Peyer's patch (tissue), 4 donors: ENCODE measurements at regions not wholly inside any gene's neighbourhood (a gene's known extent, or its start where the extent isn't known, plus 50 kb on each side); places are given as distances from the start of the nearest gene placed in this dataset.
"Not testable (repeated sequence)": the region's sequence is repeated elsewhere in the genome, so short reads cannot be mapped to it uniquely, and the experiment has no call there.

Experiments
- DNase-seq, 3 donors: peaks; one replicate each; pipeline ENCODE4 v3.0.0-alpha.2; 2017 to 2019
- H3K27ac ChIP-seq, 4 donors: fragments of 200-600 bp; sonication (generic); one replicate each; pipeline ENCODE4 v1.5.1; 2016 to 2019
- H3K27me3 ChIP-seq, 2 donors: fragments of 200-600 bp; sonication (generic); one replicate each; pipeline ENCODE4 v1.5.1; 2019
- H3K36me3 ChIP-seq, 3 donors: fragments of 200-600 bp; sonication (generic); one replicate each; pipeline ENCODE4 v1.5.1; 2016 to 2019
- H3K4me1 ChIP-seq, 4 donors: fragments of 200-600 bp; sonication (generic); one replicate each; pipeline ENCODE4 v1.5.1; 2016 to 2019
- H3K4me3 ChIP-seq, 4 donors: fragments of 200-600 bp; sonication (generic); 1 replicate in 3 of 4; 2 replicates in 1 of 4; pipeline ENCODE4 v1.5.1; 2016 to 2019; ENCODE audit warnings: mild to moderate bottlenecking in 1 of 4
- H3K9me3 ChIP-seq, 4 donors: fragments of 200-600 bp; sonication (generic); one replicate each; pipeline ENCODE4 v1.5.1; 2016 to 2019; ENCODE audit warnings: mild to moderate bottlenecking in 1 of 4
- CTCF ChIP-seq, 6 experiments: fragments of 450-650 bp in 4 of 6; fragments of 200-600 bp in 2 of 6; sonication (generic) in 1 of 6; IDR thresholded peaks; one replicate each; pipeline ENCODE4 v1.5.1; 2017 to 2019; ENCODE audit warnings: antibody characterized with exemption in 6 of 6, mild to moderate bottlenecking in 3 of 6, moderate library complexity in 1 of 6
- POLR2A ChIP-seq, 2 donors: fragments of 450-650 bp; IDR thresholded peaks; one replicate each; pipeline ENCODE4 v1.5.1; 2017; ENCODE audit warnings: antibody characterized with exemption in 2 of 2, mild to moderate bottlenecking in 2 of 2, moderate library complexity in 2 of 2

DNA sequence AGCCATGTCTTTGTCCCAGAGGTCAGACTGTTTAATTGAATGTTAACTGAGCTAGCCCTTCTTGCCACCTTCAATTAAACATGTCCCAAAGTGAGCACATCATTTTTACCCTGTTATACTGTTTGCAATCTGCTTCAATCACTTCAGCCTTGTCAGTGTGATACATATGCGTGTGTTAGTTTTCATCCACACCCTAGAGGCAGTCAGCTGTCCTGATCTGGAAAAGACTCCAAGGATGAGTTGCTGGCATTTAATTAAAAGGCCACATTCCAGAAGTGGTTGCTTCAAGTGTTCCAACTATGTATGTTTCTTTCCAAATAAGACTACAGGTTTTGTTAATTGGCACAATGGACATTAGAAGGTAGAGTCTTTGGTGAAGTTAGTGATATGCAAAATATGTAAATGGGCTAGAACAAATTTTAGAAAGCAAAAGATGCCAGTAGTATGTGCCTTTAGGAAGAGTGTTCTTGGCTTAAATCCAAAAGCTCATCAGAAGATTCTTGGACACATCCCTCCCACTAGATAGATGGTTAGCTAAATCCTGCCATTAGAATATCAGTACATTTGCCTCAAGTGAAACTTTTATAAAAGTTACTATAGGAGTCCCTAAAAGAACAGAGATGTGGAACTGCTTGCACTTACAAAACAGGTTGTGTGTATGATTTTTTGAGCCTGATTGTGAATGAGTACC is 79.5 kb upstream of the SLIT2 start:
- no peak overlapping the region for H3K27ac ChIP-seq

DNA sequence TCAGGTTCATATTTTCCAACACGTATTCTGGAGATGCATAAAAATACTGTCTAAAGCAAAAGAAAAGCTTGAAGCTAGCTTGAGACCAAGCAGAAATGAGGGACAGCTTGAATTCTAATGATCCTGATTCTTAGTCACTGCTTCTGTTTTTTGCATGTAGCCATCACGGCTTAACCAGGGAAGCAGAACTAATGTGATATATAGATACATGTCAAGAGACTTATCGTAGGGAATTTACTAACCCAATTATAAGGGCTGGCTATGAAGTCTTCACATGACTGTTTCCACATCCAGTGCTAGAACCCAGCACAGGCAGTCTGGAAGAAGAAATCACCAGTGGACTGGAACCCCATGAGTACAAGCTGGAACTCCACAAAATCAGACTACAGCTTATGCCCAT is 85.2 kb upstream of the SLIT2 start:
- no peak for DNase-seq
- H3K36me3 ChIP-seq: no peaks in the 10 kb centered on the region
- no peak for TF ChIP-seq CTCF (IDR thresholded peaks at IDR 0.05)
- no peak for TF ChIP-seq POLR2A (IDR thresholded peaks at IDR 0.05)

More for the DNA sequence above, 79.5 kb upstream of the SLIT2 start:
- Histone ChIP-seq H3K27me3 (no peaks in the 10 kb centered on the region), H3K36me3 (no peaks in the 10 kb centered on the region), H3K9me3 (no peaks in the 10 kb centered on the region), H3K4me3 (no peak overlapping the region), H3K4me1 (no peaks in the 10 kb centered on the region)
- no peak for DNase-seq
- no peak for TF ChIP-seq CTCF (IDR thresholded peaks at IDR 0.05)
- no peak for TF ChIP-seq POLR2A (IDR thresholded peaks at IDR 0.05)

GRCh38 chr4:20159516-20159915 is 92.2 kb upstream of the SLIT2 start:
- Histone ChIP-seq H3K27me3 (no peaks in the 10 kb centered on the region), H3K36me3 (no peaks in the 10 kb centered on the region), H3K9me3 (no peaks in the 10 kb centered on the region), H3K27ac (no peak overlapping the region), H3K4me1 (no peaks in the 10 kb centered on the region), H3K4me3 (no peak overlapping the region)
- TF ChIP-seq POLR2A (IDR thresholded peaks at IDR 0.05) (no peak), CTCF (IDR thresholded peaks at IDR 0.05) (no peak)
- no peak for DNase-seq

More for the DNA sequence above, 85.2 kb upstream of the SLIT2 start:
- no peaks in the 10 kb centered on the region for H3K27me3 ChIP-seq
- no peak overlapping the region for H3K4me3 ChIP-seq
- no peak overlapping the region for H3K27ac ChIP-seq
- H3K9me3 ChIP-seq: no peaks in the 10 kb centered on the region
- no peaks in the 10 kb centered on the region for H3K4me1 ChIP-seq

- H3K4me3 ChIP-seq: no peak overlapping the region
- H3K9me3 ChIP-seq: no peaks in the 10 kb centered on the region
- H3K4me1 ChIP-seq: no peaks in the 10 kb centered on the region
- no peak overlapping the region for H3K27ac ChIP-seq
- no peak for DNase-seq
- TF ChIP-seq CTCF (IDR thresholded peaks at IDR 0.05) (no peak), POLR2A (IDR thresholded peaks at IDR 0.05) (no peak)
- no peaks in the 10 kb centered on the region for H3K27me3 ChIP-seq
- H3K36me3 ChIP-seq: no peaks in the 10 kb centered on the region
Observed at GRCh38 chr4:20158195-20158594, 93.5 kb upstream of the SLIT2 start.

DNA sequence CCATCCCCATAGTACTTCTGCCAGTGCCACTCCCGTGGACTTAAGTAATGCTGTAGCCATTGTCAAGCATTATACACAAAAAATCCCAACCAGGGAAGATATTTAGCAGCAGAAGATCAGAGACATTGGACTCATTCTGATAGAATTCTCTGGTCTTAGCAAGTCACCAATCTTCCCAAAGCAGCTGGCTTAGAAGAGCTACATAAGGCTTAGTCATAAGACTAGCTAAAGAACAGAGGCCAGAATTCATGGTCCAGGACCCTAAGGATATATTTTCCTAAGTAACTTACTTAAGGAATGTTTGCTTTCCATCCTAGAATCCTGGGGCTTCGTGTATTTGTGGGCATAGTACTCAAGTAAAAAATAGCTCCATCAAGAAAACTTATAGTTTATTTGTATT is 100.3 kb upstream of the SLIT2 start:
- Histone ChIP-seq H3K27me3 (no peaks in the 10 kb centered on the region), H3K36me3 (no peaks in the 10 kb centered on the region), H3K4me3 (no peak overlapping the region), H3K9me3 (no peaks in the 10 kb centered on the region), H3K4me1 (no peaks in the 10 kb centered on the region), H3K27ac (no peak overlapping the region)
- TF ChIP-seq POLR2A (IDR thresholded peaks at IDR 0.05) (no peak), CTCF (IDR thresholded peaks at IDR 0.05) (no peak)
- no peak for DNase-seq

DNA sequence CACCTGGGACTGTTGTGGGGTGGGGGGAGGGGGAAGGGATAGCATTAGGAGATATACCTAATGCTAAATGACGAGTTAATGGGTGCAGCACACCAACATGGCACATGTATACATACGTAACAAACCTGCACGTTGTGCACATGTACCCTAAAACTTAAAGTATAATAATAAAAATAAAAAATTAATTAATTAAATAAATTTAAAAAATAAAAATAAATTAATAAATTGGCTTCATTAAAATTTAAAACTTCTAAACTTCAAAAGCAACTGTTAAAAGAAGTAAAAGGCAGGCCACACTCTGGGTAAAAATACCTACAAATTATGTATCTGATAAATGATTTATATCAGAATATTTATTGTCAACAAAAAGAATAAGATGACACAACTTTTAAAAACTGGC is 102.6 kb upstream of the SLIT2 start:
- not testable (repeated sequence) for H3K36me3 ChIP-seq, H3K27ac ChIP-seq, H3K4me1 ChIP-seq, H3K27me3 ChIP-seq, DNase-seq, H3K9me3 ChIP-seq, H3K4me3 ChIP-seq
